ENCODE measurements at regions not wholly inside any gene's neighbourhood (a gene's known extent, or its start where the extent isn't known, plus 50 kb on each side); places are given as distances from the start of the nearest gene placed in this dataset.
A peak's percentile ranks its signal among the peaks of the same experiment; 100 is the strongest.

GRCh38 chr18:41618147-41618546, 336.9 kb upstream of the PIK3C3 start:
- no peak for DNase-seq

- no peak for DNase-seq
Observed at GRCh38 chr18:41617647-41618046, 337.4 kb upstream of the PIK3C3 start.

- no peak for DNase-seq
Observed at GRCh38 chr18:41613003-41613609, 341.9 kb upstream of the PIK3C3 start.

GRCh38 chr18:41604964-41605363, 350.1 kb upstream of the PIK3C3 start:
- DNase-seq, result no peak

GRCh38 chr18:41602034-41602433, 353.0 kb upstream of the PIK3C3 start:
- no peak for DNase-seq

GRCh38 chr18:41600693-41601391, 354.2 kb upstream of the PIK3C3 start:
- DNase-seq, result no peak

- DNase-seq, result no peak
Observed at GRCh38 chr18:41599466-41599865, 355.6 kb upstream of the PIK3C3 start.

GRCh38 chr18:41594582-41594981, 360.5 kb upstream of the PIK3C3 start:
- DNase-seq, result no peak

- no peak for DNase-seq
Observed at GRCh38 chr18:41593171-41593675, 361.8 kb upstream of the PIK3C3 start.

GRCh38 chr18:41587976-41588375, 367.1 kb upstream of the PIK3C3 start:
- peak; percentile 3 to 4 for DNase-seq

GRCh38 chr18:41585512-41585911, 369.5 kb upstream of the PIK3C3 start:
- no peak for DNase-seq

- DNase-seq, result no peak
Observed at GRCh38 chr18:41579185-41579584, 375.8 kb upstream of the PIK3C3 start.

GRCh38 chr18:41577529-41577928, 377.5 kb upstream of the PIK3C3 start:
- no peak for DNase-seq

- DNase-seq, result no peak
Observed at GRCh38 chr18:41576643-41577042, 378.4 kb upstream of the PIK3C3 start.

- no peak for DNase-seq
Observed at GRCh38 chr18:41569867-41570266, 385.2 kb upstream of the PIK3C3 start.

- DNase-seq, result no peak
Observed at GRCh38 chr18:41561961-41562360, 393.1 kb upstream of the PIK3C3 start.

- DNase-seq, result no peak
Observed at GRCh38 chr18:41558715-41559114, 396.3 kb upstream of the PIK3C3 start.

GRCh38 chr18:41553716-41554115, 401.3 kb upstream of the PIK3C3 start:
- no peak for DNase-seq

GRCh38 chr18:41548521-41549260, 406.3 kb upstream of the PIK3C3 start:
- DNase-seq, result no peak

- DNase-seq, result no peak
Observed at GRCh38 chr18:41545091-41545888, 409.7 kb upstream of the PIK3C3 start.

- DNase-seq, result no peak
Observed at GRCh38 chr18:41543815-41544214, 411.2 kb upstream of the PIK3C3 start.

GRCh38 chr18:41540237-41540871, 414.7 kb upstream of the PIK3C3 start:
- DNase-seq, result no peak

GRCh38 chr18:41538751-41539150, 416.3 kb upstream of the PIK3C3 start:
- no peak for DNase-seq
